Urinary bladder (tissue), 3 donors: ENCODE measurements at regions not wholly inside any gene's neighbourhood (a gene's known extent, or its start where the extent isn't known, plus 50 kb on each side); places are given as distances from the start of the nearest gene placed in this dataset.

Experiments used
- DNase-seq: peaks from one replicate; pipeline ENCODE4 v3.0.0-alpha.2; 2015; ENCODE audit errors: extremely low spot score
- H3K27ac ChIP-seq: one replicate; pipeline ENCODE4 v1.5.1; 2013; ENCODE audit warnings: low read depth, mild to moderate bottlenecking, moderate library complexity
- H3K36me3 ChIP-seq: one replicate; pipeline ENCODE4 v1.6.1; 2013; ENCODE audit warnings: mild to moderate bottlenecking, moderate library complexity; ENCODE audit not compliant: insufficient read depth
- H3K4me1 ChIP-seq: one replicate; pipeline ENCODE4 v1.6.1; 2013; ENCODE audit warnings: mild to moderate bottlenecking, moderate library complexity; ENCODE audit not compliant: insufficient read depth
- H3K4me3 ChIP-seq: one replicate; pipeline ENCODE4 v1.5.1; 2013; ENCODE audit warnings: low read depth, low read length
- WGBS: extraction: QIAGEN DNeasy Blood & Tissue Kit; methylation state at CpG from one replicate; pipeline ENCODE4 v1.1.7; 2013; 5-methylcytosine and 5-hydroxymethylcytosine counted together
- donor health status: healthy with polysubstance abuse.
- donor health status: healthy.

GRCh38 chr4:19425146-19425545 lies 826.6 kb upstream of the SLIT2 start:
- Histone ChIP-seq H3K4me1 (no peaks in the 10 kb centered on the region), H3K4me3 (no peak overlapping the region), H3K36me3 (no peaks in the 10 kb centered on the region), H3K27ac (no peak overlapping the region)
- no peak for DNase-seq

- WGBS = 31% methylated on average over 2 of the region's 2 CpGs
- H3K4me1 ChIP-seq = no peaks in the 10 kb centered on the region
- no peaks in the 10 kb centered on the region for H3K36me3 ChIP-seq
- no peak for DNase-seq
- H3K27ac ChIP-seq = no peak overlapping the region
- no peak overlapping the region for H3K4me3 ChIP-seq
Observed at GRCh38 chr4:19417256-19417655, 834.4 kb upstream of the SLIT2 start.

- no peak for DNase-seq
- Histone ChIP-seq H3K27ac (no peak overlapping the region), H3K4me1 (no peaks in the 10 kb centered on the region), H3K4me3 (no peak overlapping the region), H3K36me3 (no peaks in the 10 kb centered on the region)
Observed at GRCh38 chr4:19416146-19416545, 835.6 kb upstream of the SLIT2 start.

DNA sequence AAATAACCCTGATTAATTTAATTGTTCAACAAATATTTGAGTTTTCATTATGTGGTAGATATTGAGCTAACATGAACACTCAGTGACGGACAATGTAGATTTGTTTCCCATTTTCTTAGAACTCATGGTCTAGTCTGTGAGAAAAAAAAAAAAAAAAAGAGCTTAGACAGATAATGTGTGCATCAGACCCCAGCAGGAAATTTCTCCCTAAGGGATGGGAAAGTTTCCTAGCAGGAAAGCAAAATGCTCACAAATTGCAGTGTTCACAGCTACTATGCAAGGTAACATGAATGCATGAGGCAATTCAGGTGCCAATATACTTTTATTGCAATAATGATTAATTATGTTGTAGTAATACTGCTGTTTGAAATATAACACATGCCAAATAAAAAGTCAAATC lies 843.2 kb upstream of the SLIT2 start:
- Histone ChIP-seq H3K4me3 (no peak overlapping the region), H3K36me3 (no peaks in the 10 kb centered on the region), H3K27ac (no peak overlapping the region), H3K4me1 (no peaks in the 10 kb centered on the region)
- DNase-seq = no peak
- WGBS = 91% methylated on average over 1 of the region's 1 CpG

DNA sequence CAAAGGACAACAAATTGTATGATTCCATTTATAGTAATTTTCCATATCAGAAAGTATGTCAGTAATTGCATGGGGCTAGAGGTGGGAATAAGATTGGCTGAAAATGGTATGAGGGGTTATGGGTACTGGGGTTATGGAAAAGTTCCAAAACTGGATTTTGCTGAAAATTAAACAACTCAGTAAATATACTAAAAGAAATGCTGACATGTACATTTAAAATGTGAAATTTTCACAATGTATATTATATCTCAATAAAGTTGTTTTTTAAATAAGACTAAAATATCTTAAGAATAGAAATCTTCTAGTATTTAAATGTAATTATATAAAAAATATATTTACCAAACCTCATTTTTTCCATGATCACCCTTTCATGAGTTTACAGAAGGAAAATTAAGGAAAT lies 844.9 kb upstream of the SLIT2 start:
- no peak for DNase-seq
- no peaks in the 10 kb centered on the region for H3K36me3 ChIP-seq
- no peak overlapping the region for H3K27ac ChIP-seq
- no peaks in the 10 kb centered on the region for H3K4me1 ChIP-seq
- H3K4me3 ChIP-seq = no peak overlapping the region

- WGBS = 78% methylated on average over 5 of the region's 5 CpGs
- H3K4me1 ChIP-seq = no peaks in the 10 kb centered on the region
- H3K36me3 ChIP-seq = no peaks in the 10 kb centered on the region
- no peak overlapping the region for H3K4me3 ChIP-seq
- H3K27ac ChIP-seq = no peak overlapping the region
- no peak for DNase-seq
Observed at GRCh38 chr4:19403786-19404370, 847.8 kb upstream of the SLIT2 start.

DNA sequence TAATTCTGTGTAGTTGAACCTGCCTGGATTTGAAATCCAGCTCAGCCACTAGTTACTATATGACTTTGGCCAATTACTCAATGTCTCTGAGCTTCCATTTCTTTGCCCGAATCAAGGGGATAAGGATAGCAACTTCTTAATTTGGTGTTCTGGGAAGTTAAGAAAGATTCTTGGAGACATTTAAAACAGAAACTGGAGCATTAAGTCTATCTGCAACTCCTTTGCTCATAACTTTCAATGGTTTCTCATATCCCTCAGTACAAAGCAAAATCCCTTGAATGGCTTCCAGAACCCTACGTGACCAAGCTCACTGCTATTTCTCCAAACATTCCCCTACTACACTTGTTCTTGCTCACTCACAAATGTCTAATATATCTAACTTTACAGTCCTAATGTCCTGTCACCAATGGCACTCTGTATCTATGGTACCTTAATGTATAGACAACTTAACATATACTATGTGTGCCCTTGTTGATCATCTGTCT lies 849.1 kb upstream of the SLIT2 start:
- Histone ChIP-seq H3K27ac (no peak overlapping the region), H3K4me1 (no peaks in the 10 kb centered on the region), H3K4me3 (no peak overlapping the region), H3K36me3 (no peaks in the 10 kb centered on the region)
- no peak for DNase-seq
- WGBS = 41% methylated on average over 2 of the region's 2 CpGs

DNA sequence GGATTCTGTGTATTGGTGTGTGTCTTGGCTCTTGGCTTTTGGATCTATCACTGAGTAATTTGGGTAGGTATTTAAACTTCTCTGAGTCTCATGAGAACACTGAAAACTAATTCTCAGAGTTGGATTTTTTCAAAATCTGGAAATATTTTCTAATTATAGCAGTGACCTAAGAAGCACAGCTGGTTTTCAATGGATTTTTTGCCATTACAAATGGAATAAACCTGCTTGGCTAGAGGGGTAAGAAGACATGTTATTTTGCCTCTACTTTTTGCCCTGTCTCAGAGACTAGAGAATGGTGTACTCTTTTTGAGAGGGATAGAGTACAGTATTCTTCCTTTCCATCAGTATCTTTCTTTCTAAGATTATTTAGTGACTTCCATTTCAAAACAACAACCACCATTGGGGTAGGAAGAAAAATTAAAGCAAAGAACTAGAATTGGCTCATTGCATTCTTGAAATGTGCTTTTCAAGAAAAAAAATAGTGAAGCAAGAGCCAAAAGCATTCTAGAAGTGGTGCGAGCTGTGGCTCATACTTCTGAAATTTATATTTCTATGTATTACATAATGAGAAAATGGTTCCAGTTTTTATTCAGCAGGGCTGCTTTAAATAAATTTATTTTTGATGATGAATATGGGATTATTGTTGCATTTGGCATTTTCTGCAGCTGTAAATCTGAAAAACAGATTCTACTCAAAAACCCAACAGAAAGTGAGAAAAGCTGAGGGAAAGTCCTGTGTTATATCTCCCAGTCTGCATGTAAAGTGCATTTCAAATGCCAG lies 850.2 kb upstream of the SLIT2 start:
- Histone ChIP-seq H3K4me1 (no peaks in the 10 kb centered on the region), H3K4me3 (no peak overlapping the region), H3K36me3 (no peaks in the 10 kb centered on the region), H3K27ac (no peak overlapping the region)
- DNase-seq = no peak
- WGBS = 87% methylated on average over 1 of the region's 1 CpG

GRCh38 chr4:19400820-19401219 lies 850.9 kb upstream of the SLIT2 start:
- H3K27ac ChIP-seq = no peak overlapping the region
- H3K4me1 ChIP-seq = no peaks in the 10 kb centered on the region
- H3K36me3 ChIP-seq = no peaks in the 10 kb centered on the region
- 90% methylated on average over 1 of the region's 1 CpG for WGBS
- DNase-seq = no peak
- H3K4me3 ChIP-seq = no peak overlapping the region

- Histone ChIP-seq H3K36me3 (no peaks in the 10 kb centered on the region), H3K4me1 (no peaks in the 10 kb centered on the region), H3K4me3 (no peak overlapping the region), H3K27ac (no peak overlapping the region)
- DNase-seq = no peak
Observed at GRCh38 chr4:19399001-19399400, 852.7 kb upstream of the SLIT2 start.

DNA sequence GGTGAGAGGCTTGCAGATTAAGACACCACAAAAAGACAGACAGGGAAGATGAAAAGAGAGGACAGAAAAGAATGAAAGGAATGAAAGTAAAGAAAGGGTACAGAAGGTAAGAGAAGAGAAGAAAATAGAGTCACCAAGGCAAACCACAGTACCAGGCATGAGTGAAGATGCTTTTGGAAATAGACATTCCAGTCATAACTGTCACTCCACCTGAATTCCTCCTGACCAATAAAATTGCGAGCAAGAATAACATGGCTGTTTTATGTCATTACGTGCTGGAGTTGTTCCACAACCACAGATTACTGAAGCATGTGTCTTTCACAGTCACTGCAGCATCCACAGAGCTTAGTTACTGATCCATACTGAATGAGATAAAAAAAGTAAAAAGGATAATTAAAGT lies 864.9 kb upstream of the SLIT2 start:
- DNase-seq = no peak
- Histone ChIP-seq H3K27ac (no peak overlapping the region), H3K36me3 (no peaks in the 10 kb centered on the region), H3K4me3 (no peak overlapping the region), H3K4me1 (no peaks in the 10 kb centered on the region)
- WGBS = 66% methylated on average over 2 of the region's 2 CpGs

GRCh38 chr4:19382993-19383756 lies 868.5 kb upstream of the SLIT2 start:
- no peak overlapping the region for H3K4me3 ChIP-seq
- WGBS = 81% methylated on average over 6 of the region's 6 CpGs

DNA sequence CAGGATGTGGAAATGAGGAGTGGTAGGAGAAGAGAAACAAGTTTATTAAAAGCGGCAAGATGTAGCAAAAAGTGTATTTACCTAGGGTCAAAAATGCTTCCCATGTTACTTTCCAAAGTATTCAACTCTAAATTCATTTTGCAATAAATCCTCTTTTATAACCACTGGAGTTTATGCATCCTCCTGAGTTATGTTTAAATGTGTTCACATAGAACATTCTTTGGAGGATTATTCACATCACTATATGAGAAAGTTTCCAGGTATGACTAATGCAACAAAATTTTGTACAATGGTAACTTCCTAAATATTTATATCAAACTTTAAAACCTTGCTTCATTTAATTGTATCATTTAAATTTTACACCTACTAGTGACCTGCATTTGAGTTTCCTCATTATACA lies 870.6 kb upstream of the SLIT2 start:
- Histone ChIP-seq H3K27ac (no peak overlapping the region), H3K4me3 (no peak overlapping the region), H3K36me3 (no peaks in the 10 kb centered on the region), H3K4me1 (no peaks in the 10 kb centered on the region)
- no peak for DNase-seq
- 86% methylated on average over 1 of the region's 1 CpG for WGBS

More at GRCh38 chr4:19382993-19383756, 868.5 kb upstream of the SLIT2 start:
- Histone ChIP-seq H3K27ac (no peak overlapping the region), H3K4me1 (no peaks in the 10 kb centered on the region), H3K36me3 (no peaks in the 10 kb centered on the region)
- no peak for DNase-seq

DNA sequence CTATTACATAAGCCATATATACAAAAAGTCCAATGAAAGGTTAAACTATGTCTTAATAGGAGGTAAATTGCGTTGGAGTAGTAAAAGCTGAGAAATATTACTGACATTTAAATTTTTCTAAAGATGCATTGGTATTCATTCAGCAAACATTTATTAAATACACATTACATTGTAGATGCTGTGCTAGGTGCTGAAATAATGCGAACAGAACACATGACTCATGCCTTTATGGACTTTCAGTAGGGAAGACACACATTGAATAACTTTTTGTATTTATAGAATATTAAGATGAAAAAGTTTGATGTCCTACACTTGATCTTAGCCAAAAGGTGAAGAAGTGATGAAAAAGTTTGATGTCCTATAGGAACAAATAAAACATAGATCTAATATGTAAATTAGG lies 871.1 kb upstream of the SLIT2 start:
- DNase-seq = no peak
- H3K4me1 ChIP-seq = no peaks in the 10 kb centered on the region
- no peak overlapping the region for H3K27ac ChIP-seq
- WGBS = 84% methylated on average over 2 of the region's 2 CpGs
- no peaks in the 10 kb centered on the region for H3K36me3 ChIP-seq
- no peak overlapping the region for H3K4me3 ChIP-seq
